ENCODE measurements at regions not wholly inside any gene's neighbourhood (a gene's known extent, or its start where the extent isn't known, plus 50 kb on each side); places are given as distances from the start of the nearest gene placed in this dataset.
"Not testable (repeated sequence)": the region's sequence is repeated elsewhere in the genome, so short reads cannot be mapped to it uniquely, and the experiment has no call there.

DNA sequence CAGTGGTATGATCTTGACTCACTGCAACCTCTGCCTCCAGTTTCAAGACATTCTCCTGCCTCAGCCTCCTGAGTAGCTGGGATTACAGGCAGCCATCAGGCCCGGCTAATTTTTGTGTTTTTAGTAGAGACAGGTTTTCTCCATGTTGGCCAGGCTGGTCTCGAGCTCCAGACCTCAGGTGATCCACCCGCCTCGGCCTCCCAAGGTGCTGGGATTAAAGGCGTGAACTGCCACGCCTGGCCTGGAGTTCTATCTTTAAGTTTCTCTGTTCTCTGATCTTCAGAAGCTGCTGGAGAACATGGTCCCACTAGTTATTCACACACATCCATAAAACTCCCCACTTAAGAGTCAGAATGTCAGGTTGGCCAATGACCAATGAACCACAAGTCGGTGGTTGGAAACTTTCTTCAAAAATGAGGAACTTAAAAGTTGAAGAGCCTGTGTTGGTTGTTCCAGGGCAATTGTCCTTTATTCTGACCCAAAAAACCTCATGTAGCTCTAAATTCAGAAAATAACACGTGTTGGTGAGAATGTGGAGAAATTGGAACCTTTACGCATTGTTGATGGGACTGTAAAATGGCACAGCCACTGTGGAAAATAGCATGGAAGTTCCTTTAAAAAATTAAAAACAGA is 55.9 kb upstream of the PIK3CB start:
- DNase-seq (ENCODE audit: low read depth, low spot score): no peak
- peak overlapping the region; percentile 60 for H3K27ac ChIP-seq

DNA sequence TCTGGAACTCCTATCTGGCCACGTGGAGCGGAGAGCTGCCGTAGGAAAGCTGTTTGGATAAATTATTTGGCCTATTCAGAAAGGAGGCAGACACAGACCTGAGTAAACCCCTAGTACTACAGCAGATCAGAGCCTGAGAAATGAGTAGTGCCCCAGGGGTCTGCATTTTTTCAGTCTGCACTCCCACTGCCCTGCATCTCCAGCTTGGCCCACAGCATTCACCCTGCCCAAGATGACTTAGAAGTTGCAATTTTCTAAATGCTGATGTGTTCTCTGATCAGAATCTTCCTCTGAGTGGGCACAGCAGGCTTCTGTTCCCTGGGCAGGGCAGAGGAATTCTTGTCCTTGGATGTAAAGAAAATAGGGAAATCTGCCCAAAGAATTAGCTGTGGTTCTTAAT is 55.1 kb upstream of the PIK3CB start:
- DNase-seq (ENCODE audit: low read depth, low spot score): no peak
- no peak overlapping the region for H3K27ac ChIP-seq

DNA sequence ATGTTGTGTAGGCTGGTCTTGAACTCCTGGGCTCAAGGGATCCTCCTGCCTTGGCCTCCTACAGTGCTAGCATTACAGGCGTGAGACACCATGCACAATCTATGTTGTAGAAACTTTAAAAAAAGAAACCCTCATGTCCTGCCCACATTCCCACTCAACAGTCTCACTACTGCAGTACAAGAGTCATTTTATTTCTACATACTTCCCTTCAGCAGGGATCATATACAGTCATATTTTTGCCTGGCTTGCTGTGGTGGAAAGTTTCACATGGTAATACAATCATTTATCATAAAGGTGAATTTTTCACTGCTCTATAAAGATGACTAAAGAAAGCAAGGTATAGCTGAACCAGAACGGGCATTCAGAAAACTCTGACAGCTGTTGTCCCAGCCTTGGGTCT is 53.8 kb upstream of the PIK3CB start:
- no peak overlapping the region for H3K27ac ChIP-seq
- DNase-seq (ENCODE audit: low read depth, low spot score): no peak

DNA sequence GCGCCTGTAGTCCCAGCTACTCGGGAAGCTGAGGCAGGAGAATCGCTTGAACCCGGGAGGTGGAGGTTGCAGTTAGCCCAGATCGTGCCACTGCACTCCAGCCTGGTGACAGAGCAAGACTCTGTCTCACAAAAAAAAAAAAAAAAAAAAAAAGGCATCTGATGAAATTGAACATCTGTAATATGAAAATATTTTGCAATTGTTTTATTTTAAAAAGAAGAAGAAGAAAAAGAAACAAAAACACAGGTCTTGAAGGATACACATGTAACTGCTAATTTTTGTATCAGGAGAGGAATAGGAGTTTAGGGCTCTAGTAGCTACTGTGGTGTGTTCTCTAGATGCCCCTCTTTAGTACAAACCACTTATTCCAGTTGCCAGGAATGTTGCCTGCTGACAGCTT is 51.4 kb upstream of the PIK3CB start:
- DNase-seq (ENCODE audit: low read depth, low spot score): not testable (repeated sequence)

More for the DNA sequence above, 51.4 kb upstream of the PIK3CB start:
- H3K27ac ChIP-seq: not testable (repeated sequence)

Measured in epithelial cell of prostate (primary cell).